HG03354 (cell line): ENCODE measurements at regions not wholly inside any gene's neighbourhood (a gene's known extent, or its start where the extent isn't known, plus 50 kb on each side); places are given as distances from the start of the nearest gene placed in this dataset.
"Not testable (repeated sequence)": the region's sequence is repeated elsewhere in the genome, so short reads cannot be mapped to it uniquely, and the experiment has no call there.

Experiments used
- ATAC-seq: cut with Tn5 transposase; IDR thresholded peaks from one replicate; pipeline ENCODE4 v1.9.1; 2021; ENCODE audit warnings: mild to moderate bottlenecking; ENCODE audit not compliant: unreplicated experiment, poor library complexity, severe bottlenecking

DNA sequence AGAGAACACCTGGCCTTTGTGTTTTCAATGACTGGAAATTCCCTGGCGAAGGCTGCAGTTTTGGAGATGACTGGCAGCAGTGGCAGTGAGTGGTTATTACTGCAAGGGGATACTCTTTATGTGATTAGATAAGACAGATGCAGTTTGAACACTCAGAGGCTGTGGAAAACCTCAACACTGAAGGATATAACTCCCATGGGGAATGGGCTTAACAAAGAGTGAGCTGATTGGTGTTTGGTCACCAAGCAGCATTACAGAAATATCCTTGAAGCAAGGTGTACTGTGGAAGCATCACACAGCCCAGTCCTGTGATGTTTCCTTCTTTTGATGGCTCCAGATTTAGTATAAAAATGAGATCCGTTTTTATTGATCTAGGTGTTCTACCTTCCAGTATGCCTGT is 490.7 kb upstream of the PTPRD start:
- no peak for ATAC-seq

DNA sequence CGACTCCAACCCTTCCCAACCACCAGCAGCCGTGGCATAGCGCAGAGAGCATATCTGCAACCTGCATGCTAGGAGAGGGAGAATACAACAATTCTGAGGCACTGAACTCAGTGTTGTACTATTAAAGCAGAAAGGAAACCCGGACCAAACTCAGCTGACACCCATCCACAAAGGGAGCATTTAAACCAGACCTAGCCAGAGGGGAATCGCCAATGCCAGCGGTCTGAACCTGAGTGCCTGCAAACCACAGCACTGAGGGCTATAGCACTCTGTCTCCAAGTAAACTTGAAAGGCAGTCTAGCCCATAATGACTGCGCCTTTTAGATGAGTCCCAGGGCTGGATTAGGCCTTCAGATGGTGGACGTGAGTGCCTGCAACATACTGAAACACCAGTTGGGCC is 494.4 kb upstream of the PTPRD start:
- no peak for ATAC-seq

DNA sequence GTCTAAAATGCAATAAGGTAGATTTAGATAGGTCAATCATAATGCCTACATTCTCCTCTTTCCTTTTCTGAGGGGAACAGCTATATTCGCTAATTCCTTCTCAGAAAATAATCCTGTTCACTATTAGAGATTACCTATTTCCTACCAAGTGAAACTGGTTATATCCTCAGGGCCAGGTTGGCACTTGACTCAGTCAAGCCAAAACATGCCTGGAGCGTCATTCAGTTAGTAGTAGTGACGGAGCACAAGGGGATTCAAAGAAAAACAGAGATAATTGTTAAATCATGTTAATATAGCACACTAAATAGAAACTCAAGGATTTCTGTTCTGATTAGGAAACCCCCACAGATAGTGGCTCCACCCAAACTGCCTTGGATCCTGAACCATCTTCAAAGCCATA is 515.4 kb upstream of the PTPRD start:
- ATAC-seq: no peak

DNA sequence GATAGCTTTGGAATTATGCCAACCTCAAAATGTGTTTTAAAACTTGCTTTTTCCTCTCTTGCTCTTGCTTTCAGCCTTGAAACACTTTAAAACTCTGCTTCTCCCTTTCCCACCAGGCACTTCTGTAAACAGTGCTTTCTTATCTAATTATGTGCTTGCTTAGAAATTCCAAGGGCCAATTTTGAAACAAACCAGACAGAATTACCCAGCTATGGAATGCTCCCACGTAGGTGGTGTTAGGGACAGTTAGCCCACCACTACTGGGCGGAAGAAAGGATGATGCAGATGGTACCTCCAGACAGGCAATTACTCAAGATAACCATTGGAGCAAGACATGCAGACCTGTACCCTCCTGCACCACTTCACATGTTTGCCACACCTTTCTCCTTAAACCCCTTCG is 523.0 kb upstream of the PTPRD start:
- ATAC-seq: no peak

DNA sequence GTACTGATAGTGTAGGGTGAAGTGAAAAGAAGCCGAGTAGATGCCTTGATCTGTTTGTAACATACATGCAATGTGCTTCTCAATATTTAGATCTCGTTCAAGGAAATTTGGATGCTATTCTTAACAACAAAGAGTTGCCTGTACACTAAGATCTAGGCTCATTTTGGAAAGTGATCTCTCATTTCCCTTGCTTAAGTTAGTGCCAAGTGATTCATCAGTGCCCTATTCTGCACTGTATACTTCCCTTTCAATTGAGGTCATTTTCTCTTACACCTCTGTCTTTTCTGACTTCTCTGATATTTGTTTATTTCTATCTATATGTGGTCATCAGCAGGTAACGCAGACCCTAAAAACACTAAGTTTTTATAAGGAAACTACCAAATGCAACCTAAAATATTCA is 528.6 kb upstream of the PTPRD start:
- ATAC-seq: no peak

DNA sequence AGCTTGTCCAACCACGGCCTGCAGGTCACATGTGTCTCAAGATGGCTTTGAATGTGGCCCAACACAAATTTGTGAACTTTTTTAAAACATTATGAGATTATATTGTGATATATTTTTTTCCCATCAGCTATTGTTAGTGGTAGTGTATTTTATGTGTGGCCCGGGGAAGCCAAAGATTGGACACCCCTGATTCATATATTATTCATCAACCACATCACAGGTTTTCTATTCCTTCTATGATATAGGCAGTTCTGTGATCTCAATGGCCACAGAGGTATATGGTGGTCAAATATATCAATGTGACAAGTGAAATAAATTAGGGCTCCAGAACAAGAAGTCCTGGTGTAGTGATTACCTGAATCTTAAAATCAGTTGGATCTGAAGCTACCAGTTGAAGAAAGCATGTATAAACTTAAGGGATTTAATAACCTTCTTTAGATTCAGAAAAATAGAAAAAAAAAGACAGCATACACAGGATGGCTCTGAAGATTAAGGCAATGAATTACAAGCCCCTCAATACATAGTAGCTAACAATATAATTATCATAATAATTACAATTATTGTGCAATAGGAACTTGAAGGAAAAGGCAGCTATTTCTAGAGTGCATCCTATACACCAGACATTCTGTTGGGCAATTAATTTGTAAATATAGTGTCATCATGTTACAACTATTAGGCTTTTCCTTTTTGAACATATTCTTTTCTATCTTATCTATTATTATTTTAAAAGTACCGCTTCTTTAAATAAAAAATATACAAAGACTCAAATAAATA is 530.4 kb upstream of the PTPRD start:
- ATAC-seq: no peak

DNA sequence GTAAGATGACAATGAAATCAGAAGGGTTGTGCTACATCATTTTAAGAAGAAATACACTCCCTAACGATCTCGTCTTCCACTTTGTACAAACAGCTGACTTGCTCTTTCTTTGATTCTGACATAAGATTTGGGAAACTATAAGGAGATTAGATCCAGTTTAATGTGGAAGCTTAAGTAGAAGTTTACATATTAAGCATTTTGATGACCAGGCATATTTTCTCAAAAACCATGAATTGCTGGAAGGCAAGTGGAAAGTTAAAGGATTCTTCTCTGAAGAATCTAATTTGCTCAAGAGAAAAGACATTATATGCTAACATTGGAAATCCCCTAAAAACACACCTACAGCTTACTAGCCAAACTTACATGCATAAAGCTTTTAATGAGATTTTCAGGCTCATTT is 531.9 kb upstream of the PTPRD start:
- no peak for ATAC-seq

DNA sequence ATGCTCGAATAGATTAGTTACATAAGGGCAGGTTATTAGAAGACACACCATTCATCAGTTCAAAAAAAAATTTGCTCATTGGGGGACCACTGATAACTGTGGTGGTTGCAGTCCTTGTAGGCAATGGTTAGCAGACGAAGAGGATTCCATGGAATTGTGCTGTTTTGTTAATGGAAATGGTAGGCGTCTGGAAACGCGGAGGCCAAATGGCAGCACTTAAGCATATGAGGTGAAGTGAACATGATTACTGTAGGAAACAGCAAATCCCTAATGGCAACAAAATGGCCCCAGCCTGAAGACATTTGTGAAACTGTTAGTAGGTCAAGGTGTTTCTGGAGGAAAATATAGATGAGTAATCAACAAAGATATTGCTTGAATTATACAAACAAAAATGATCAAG is 535.4 kb upstream of the PTPRD start:
- ATAC-seq: no peak

DNA sequence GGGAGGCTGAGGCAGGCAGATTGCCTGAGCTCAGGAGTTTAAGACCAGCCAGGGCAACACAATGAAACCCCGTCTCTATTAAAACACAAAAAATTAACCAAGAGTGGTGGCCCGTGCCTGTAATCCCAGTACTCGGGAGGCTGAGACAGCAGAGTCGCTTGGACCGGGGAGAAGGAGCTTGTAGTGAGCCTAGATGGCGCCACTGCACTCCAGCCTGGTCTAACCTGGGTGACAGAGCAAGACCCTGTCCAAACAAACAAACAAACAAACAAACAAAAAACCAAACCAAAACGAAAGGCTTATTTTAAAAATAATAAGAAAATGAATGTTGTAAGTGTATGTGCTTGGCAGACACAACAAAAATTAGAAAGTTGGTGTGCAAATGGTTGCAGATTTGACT is 536.3 kb upstream of the PTPRD start:
- ATAC-seq: no peak

DNA sequence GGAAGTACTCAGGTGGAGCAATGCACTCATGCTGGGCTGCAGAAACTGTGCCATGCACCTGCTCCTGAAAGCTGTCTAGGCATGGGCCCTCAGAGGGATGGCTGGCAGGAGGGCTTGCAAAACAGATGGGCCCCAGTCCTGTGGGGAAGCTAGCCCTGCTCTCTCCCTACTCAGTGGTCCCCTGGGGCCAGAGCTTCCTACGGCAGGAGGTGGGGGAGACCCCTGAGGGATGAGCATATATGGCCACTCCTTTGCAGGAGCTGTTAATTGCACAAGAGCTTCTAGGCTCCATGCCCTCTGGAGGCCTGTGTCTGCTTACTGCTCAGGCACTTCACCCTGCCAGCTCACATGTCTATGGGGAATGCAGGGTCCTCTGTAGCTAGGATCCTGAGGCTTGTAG is 545.3 kb upstream of the PTPRD start:
- no peak for ATAC-seq

DNA sequence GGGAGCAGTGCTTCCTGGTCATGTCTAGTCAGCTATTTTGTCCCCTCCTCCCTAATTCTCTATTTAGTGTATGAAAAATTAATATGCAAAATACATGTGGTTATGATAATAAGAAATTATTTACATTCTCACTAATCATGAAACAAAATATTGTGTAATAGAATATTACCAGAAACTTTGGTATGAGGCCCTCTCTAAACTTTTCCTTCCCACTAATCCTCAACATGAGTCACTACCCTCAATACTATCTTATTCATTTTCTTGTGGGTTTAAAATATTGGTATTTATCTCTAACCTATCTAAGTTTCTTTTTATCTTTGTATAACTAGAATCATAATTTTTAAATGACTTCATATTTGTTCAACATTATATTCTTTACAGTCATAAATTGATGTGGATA is 545.9 kb upstream of the PTPRD start:
- no peak for ATAC-seq

DNA sequence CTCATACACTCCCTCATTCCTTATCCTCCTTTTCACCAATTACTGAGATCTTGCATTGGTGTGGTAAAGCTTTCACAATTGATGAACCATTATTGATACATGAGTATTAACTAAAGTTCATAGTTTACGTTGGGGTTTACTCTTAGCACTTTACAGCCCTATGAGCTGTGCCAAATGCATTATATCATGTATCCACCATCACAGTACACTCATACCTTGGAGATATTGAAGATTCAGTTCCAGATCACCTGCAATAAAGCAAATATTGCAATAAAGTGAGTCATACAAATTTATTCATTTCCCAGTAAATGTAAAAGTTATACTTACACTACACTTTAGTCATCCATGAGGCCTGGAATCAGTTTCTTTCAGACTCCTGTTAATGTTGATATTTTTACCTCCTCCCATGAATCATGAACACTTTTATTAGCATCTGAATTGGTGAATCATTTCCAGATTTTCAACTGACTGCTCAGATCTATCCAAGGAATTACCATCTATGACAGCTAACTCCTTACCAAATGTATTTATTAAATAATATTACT is 546.6 kb upstream of the PTPRD start:
- no peak for ATAC-seq

DNA sequence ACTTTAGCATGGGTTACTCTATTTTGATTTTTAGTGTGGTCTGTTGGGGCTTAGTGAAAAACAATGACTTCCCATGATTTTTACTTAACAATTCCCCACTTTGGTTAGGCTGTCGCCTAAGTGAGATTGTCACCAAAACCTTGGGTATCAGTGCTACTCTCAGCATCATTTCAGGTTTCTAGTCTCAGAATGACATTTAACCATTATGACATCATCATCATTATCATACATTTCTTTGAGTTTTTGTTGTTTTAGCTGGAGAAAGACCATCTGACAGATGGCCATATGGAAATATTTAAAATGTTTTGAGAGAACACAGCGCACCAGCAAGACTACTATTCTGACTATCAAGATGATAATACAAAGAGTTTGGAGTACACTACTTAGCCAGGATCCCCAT is 551.0 kb upstream of the PTPRD start:
- no peak for ATAC-seq

DNA sequence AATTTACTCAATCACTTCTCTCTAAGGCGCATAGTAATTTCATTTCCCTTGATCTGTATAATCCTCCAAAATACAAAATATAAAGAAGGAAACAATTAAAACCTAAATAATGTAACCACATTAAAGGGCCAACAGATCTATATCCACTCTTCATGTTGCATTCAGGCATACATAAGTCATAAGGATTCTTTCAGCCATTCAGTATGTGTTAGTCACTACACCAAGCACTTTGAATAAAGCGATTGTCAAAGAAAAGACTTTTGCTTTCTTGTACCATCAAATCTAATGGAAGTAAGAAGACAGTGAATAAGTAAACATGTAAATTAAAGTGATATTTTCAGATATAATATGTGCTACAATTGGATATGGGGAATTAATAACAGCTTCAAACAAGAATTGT is 569.2 kb upstream of the PTPRD start:
- no peak for ATAC-seq

DNA sequence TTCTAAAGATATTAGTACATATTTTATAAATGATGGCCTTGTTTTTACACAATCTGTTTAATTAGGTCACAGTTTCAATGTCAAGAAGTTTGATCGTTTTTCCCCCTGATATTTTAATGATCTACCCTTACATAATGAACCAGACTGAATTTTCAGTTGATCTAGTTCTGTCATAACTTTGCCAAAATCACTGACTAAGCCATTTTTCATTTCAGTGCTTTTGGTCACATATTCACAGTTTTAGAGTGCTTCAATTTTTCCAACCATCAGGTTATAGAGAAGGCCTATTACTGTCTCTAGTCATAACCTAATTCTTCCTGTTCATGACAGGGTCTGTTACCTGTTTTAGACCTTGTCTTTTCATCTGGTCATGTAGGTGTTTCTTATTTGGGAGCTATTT is 577.9 kb upstream of the PTPRD start:
- no peak for ATAC-seq

DNA sequence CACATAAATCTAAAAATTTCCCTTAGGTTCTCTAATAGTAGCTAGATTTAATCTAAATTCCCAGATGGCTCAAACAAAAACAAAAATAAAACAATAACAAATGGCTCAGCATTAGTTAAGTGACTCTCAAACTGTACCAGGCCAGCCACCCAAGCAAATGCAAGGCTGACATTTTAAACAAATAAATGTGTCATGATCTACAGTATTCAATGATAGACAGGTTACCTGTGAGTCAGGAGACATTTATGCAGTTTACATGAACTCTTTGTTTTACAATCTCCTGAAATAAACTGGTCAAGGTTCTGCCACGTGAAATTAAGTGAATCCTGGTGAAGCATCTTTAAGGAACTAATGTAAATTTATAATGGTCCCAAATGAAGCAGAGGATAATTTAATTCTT is 580.2 kb upstream of the PTPRD start:
- ATAC-seq: no peak

DNA sequence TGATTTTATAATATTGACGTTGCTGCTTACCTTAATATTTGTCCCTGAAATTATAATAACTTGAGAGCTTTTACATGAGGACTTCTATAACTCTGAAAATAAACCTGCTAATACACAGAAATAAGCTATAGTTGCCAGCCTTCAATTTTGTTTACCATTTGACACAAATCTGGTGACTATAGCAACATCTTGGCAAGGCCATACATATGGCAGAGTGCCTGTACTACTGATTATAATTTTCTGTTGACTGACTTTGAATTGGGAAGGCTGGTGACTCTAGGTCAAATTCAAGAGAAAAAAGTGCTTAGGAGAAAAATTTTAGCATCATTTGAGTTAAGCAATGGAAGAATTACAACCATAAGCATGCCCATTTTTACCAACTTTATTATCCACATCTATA is 581.4 kb upstream of the PTPRD start:
- no peak for ATAC-seq

DNA sequence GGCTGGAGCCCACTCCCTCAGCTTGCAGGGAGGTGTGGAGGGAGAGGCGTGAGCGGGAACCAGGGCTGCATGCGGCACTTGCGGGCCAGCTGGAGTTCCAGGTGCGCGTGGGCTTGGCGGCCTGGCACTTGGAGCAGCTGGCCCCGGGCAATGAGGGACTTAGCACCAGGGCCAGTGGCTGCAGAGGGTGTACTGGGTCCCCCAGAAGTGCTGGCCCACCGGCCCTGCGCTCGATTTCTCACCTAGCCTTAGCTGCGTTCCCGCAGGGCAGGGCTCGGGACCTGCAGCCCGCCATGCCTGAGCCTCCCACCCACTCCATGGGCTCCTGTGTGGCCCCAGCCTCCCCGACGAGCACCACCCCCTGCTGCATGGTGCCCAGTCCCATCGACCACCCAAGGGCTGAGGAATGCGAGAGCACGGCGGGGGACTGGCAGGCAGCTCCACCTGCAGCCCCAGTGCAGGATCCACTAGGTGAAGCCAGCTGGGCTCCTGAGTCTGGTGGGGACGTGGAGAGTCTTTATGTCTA is 584.1 kb upstream of the PTPRD start:
- ATAC-seq: not testable (repeated sequence)

DNA sequence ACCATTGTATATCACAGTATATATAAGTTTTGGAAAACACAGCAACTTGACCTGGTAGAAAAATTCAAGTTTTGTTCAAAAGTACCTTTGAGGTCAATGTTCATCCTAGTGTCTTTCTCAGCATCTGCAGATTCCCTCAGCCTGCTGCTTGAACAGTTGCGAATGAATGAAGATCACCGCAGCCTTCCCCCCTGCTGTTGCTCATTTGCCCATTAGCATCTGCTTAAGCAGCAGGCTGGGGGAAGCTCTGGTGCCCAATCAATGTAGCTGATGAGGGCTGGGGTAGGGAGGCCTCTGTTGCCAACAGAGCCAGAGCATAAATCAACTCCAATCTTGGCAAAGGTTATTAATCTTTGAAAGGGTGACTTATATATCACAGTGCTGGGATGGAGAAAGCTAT is 586.5 kb upstream of the PTPRD start:
- no peak for ATAC-seq

DNA sequence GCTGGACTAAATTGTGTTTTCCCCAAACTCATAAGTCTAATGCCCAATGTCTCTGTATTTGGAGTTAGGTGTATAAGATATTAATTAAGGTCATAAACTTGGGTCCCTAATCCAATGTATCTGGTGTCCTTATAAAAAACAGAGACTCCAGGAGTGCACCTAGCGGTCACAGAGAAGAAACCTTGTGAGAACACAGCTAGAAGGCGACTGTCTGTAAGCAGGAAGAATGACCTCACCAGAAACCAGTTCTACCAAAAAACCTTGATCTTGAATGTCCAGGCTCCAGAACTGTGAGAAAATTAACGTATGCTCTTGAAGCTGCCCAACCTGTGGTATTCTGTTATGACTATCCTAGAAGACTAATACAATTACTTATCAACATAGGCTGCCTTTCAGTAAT is 591.7 kb upstream of the PTPRD start:
- ATAC-seq: no peak

DNA sequence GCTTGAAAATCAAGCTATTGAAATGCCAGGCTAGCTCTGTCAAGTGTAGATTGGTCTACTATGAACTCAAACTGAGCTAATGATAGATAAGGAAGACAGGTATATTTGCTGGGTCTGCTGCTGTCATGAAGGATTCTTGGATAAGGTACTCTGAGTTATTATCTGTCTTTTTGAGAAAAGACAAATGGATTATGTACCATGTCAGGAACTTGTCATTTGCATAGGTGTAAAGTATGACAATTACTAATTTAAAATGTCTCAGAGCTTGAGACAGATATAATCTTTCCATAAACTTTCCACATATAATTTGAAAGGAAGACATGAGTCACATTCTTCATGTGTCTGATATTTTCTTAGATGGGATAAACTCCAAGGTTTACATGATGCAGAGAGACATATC is 594.1 kb upstream of the PTPRD start:
- ATAC-seq: no peak

DNA sequence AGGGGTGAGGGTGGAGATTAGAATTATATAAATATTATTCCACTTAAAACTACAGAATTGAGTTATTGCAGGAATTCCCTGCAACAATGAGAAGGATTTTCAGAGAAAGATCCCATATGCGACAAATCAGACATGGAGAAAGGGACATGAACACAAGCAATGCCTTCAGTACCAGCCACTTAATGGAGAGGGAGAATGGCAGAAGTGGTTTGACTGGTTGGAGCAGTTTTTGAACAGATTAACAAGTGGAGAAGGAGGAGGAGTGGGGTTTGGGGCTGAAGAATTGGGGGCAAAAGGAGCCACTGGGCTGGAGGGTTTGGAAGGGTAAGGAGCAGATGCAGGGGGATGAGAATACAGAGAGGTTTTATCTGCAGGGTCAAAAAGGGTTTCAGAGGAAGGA is 620.9 kb upstream of the PTPRD start:
- ATAC-seq: no peak
